HG02642 (cell line): ENCODE measurements at regions not wholly inside any gene's neighbourhood (a gene's known extent, or its start where the extent isn't known, plus 50 kb on each side); places are given as distances from the start of the nearest gene placed in this dataset.
A peak's percentile ranks its signal among the peaks of the same experiment; 100 is the strongest.

Source experiments
- ATAC-seq: cut with Tn5 transposase; IDR thresholded peaks from one replicate; pipeline ENCODE4 v1.9.1; 2021; ENCODE audit warnings: mild to moderate bottlenecking; ENCODE audit not compliant: unreplicated experiment, poor library complexity

- ATAC-seq = no peak
Observed at GRCh38 chr18:3356614-3357013, 93.4 kb upstream of the TGIF1 start.

GRCh38 chr18:3357516-3357915 is 92.5 kb upstream of the TGIF1 start:
- ATAC-seq = no peak

- no peak for ATAC-seq
Observed at GRCh38 chr18:3358310-3358709, 91.7 kb upstream of the TGIF1 start.

- ATAC-seq = no peak
Observed at GRCh38 chr18:3360211-3360610, 89.8 kb upstream of the TGIF1 start.

GRCh38 chr18:3367491-3368091 is 82.4 kb upstream of the TGIF1 start:
- ATAC-seq = no peak

GRCh38 chr18:3368193-3368592 is 81.8 kb upstream of the TGIF1 start:
- no peak for ATAC-seq

- no peak for ATAC-seq
Observed at GRCh38 chr18:3379685-3380084, 70.3 kb upstream of the TGIF1 start.

GRCh38 chr18:3380384-3380961 is 69.5 kb upstream of the TGIF1 start:
- ATAC-seq = no peak

GRCh38 chr18:3383381-3383915 is 66.5 kb upstream of the TGIF1 start:
- no peak for ATAC-seq

GRCh38 chr18:3384664-3385563 is 65.1 kb upstream of the TGIF1 start:
- peak; percentile 60 for ATAC-seq

- no peak for ATAC-seq
Observed at GRCh38 chr18:3388323-3388722, 61.6 kb upstream of the TGIF1 start.

GRCh38 chr18:3388980-3389379 is 61.0 kb upstream of the TGIF1 start:
- no peak for ATAC-seq

- no peak for ATAC-seq
Observed at GRCh38 chr18:3389977-3390376, 60.0 kb upstream of the TGIF1 start.

- ATAC-seq = no peak
Observed at GRCh38 chr18:3391704-3392466, 58.1 kb upstream of the TGIF1 start.

- no peak for ATAC-seq
Observed at GRCh38 chr18:3392467-3392855, 57.5 kb upstream of the TGIF1 start.

GRCh38 chr18:3394648-3395047 is 55.3 kb upstream of the TGIF1 start:
- no peak for ATAC-seq

GRCh38 chr18:3395466-3395865 is 54.5 kb upstream of the TGIF1 start:
- ATAC-seq = no peak

GRCh38 chr18:3397031-3397750 is 52.8 kb upstream of the TGIF1 start:
- ATAC-seq = no peak

- ATAC-seq = no peak
Observed at GRCh38 chr18:3397786-3398185, 52.2 kb upstream of the TGIF1 start.
